K562 (cell line): ENCODE measurements at regions not wholly inside any gene's neighbourhood (a gene's known extent, or its start where the extent isn't known, plus 50 kb on each side); places are given as distances from the start of the nearest gene placed in this dataset.

Experiments used
- CBX2 ChIP-seq: fragments of 200-600 bp; sonication (generic); IDR thresholded peaks from one replicate; pipeline ENCODE4 v1.6.1; 2012; ENCODE audit warnings: mild to moderate bottlenecking, low read length, inconsistent platforms; ENCODE audit not compliant: insufficient read depth, poor library complexity, severe bottlenecking
- CREM ChIP-seq: IDR thresholded peaks from 2 replicates; pipeline ENCODE4 v1.6.1; 2014; ENCODE audit warnings: antibody characterized with exemption, low read depth
- DPF2 ChIP-seq: fragments of 450-650 bp; IDR thresholded peaks from 2 replicates; pipeline ENCODE4 v1.6.1; 2016
- FOS ChIP-seq: IDR thresholded peaks from 3 replicates; pipeline ENCODE4 v1.6.1; 2011; ENCODE audit not compliant: insufficient read length; ENCODE audit errors: extremely low read depth
- LCOR ChIP-seq: sonication (generic); formaldehyde crosslinking; IDR thresholded peaks from 2 replicates; pipeline ENCODE4 v1.8.0; 2022; ENCODE audit warnings: mild to moderate bottlenecking, missing genetic modification reagents
- MAFK ChIP-seq: IDR thresholded peaks from 2 replicates; pipeline ENCODE4 v1.6.1; 2011; ENCODE audit warnings: low read length, improper control_type of control experiment
- PRMT5 ChIP-seq: sonication (generic); formaldehyde crosslinking; IDR thresholded peaks from 2 replicates; pipeline ENCODE4 v1.5.0; 2020; ENCODE audit warnings: missing genetic modification reagents
- ZBTB7A ChIP-seq: IDR thresholded peaks from 2 replicates; pipeline ENCODE4 v1.6.1; 2011; ENCODE audit warnings: low read depth, mild to moderate bottlenecking, low read length, moderate library complexity, borderline replicate concordance; ENCODE audit not compliant: control insufficient read depth
- TF ChIP-seq, protein P1 (sequence below), 3 experiments: IDR thresholded peaks in 2 of 3; conservative IDR thresholded peaks in 1 of 3; 2 replicates each; pipeline ENCODE4 v1.5.1; 2011 to 2012; ENCODE audit warnings: low read length in 3 of 3, mild to moderate bottlenecking in 3 of 3, control low read depth in 2 of 3, improper control_type of control experiment in 1 of 3, inconsistent platforms in 1 of 3, low read depth in 1 of 3, mixed read lengths in 1 of 3, moderate library complexity in 1 of 3; ENCODE audit not compliant: insufficient read depth in 2 of 3
- TF ChIP-seq, protein P2 (sequence below): fragments of 250-450 bp; sonication (Bioruptor Pico); IDR thresholded peaks from 2 replicates; pipeline ENCODE4 v1.8.0; 2022; ENCODE audit warnings: moderate library complexity, mild to moderate bottlenecking, inconsistent platforms

DNA sequence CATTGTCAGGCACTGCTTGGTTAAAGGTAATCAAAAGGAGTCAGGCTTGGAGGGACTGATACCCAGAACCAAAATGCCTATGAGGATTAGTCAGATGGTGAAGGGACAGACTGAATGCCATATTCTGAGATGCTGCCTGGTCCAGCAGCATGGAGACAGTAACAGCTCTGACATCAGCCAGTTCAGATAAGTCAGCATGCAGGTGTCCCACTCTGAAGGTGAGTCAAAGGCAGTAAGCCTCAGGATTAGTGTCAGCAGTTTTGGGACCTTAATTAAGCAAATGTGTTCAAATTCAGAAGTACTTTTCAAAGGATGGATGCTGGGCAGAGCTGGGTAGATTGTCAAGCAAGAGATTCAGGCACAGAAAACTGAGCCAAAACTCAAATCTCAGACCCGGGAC is 198.4 kb downstream of the RPS12 start:
- TF ChIP-seq ZBTB7A (no peak), CREM (no peak), CBX2 (no peak), FOS (no peak), DPF2 (no peak), LCOR (CRISPR knock-in tag) (no peak), PRMT5 (CRISPR knock-in tag) (no peak), MAFK (no peak)
- TF ChIP-seq, protein P1, sequence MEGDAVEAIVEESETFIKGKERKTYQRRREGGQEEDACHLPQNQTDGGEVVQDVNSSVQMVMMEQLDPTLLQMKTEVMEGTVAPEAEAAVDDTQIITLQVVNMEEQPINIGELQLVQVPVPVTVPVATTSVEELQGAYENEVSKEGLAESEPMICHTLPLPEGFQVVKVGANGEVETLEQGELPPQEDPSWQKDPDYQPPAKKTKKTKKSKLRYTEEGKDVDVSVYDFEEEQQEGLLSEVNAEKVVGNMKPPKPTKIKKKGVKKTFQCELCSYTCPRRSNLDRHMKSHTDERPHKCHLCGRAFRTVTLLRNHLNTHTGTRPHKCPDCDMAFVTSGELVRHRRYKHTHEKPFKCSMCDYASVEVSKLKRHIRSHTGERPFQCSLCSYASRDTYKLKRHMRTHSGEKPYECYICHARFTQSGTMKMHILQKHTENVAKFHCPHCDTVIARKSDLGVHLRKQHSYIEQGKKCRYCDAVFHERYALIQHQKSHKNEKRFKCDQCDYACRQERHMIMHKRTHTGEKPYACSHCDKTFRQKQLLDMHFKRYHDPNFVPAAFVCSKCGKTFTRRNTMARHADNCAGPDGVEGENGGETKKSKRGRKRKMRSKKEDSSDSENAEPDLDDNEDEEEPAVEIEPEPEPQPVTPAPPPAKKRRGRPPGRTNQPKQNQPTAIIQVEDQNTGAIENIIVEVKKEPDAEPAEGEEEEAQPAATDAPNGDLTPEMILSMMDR (IDR thresholded peaks at IDR 0.05 in 2 of 3, conservative IDR thresholded peaks at IDR 0.05 in 1 of 3; ENCODE audit: insufficient read depth in 2 of 3, low read depth in 1 of 3, low read length in 3 of 3): no peak
- TF ChIP-seq, protein P2, sequence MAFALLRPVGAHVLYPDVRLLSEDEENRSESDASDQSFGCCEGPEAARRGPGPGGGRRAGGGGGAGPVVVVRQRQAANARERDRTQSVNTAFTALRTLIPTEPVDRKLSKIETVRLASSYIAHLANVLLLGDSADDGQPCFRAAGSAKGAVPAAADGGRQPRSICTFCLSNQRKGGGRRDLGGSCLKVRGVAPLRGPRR (CRISPR knock-in tag): no peak
